Osteocyte (in vitro differentiated cells): ENCODE measurements at regions not wholly inside any gene's neighbourhood (a gene's known extent, or its start where the extent isn't known, plus 50 kb on each side); places are given as distances from the start of the nearest gene placed in this dataset.
"Not testable (repeated sequence)": the region's sequence is repeated elsewhere in the genome, so short reads cannot be mapped to it uniquely, and the experiment has no call there.

Experiments
- DNase-seq: peaks from one replicate; pipeline ENCODE4 v3.0.0; 2021; ENCODE audit warnings: mixed read lengths; ENCODE audit not compliant: unreplicated experiment; ENCODE audit errors: extremely low spot score
- H3K27ac Mint-ChIP-seq: one replicate; pipeline ENCODE4 v1.8.0; 2021; ENCODE audit warnings: mild to moderate bottlenecking, mixed read lengths; ENCODE audit not compliant: unreplicated experiment
- H3K27me3 Mint-ChIP-seq: one replicate; pipeline ENCODE4 v1.8.0; 2021; ENCODE audit warnings: mixed read lengths; ENCODE audit not compliant: unreplicated experiment
- H3K36me3 Mint-ChIP-seq: one replicate; pipeline ENCODE4 v1.8.0; 2021; ENCODE audit warnings: mixed read lengths; ENCODE audit not compliant: unreplicated experiment
- H3K4me1 Mint-ChIP-seq: one replicate; pipeline ENCODE4 v1.8.0; 2021; ENCODE audit warnings: mixed read lengths; ENCODE audit not compliant: unreplicated experiment
- H3K4me3 Mint-ChIP-seq: one replicate; pipeline ENCODE4 v1.8.0; 2021; ENCODE audit warnings: mild to moderate bottlenecking, moderate library complexity, mixed read lengths; ENCODE audit not compliant: unreplicated experiment
- H3K9me3 Mint-ChIP-seq: one replicate; pipeline ENCODE4 v1.8.0; 2021; ENCODE audit warnings: mixed read lengths; ENCODE audit not compliant: unreplicated experiment
- TF ChIP-seq, protein P1 (sequence below): fragments of 200-600 bp; sonication (generic); IDR thresholded peaks from 2 replicates; pipeline ENCODE4 v1.5.0; 2021; ENCODE audit warnings: antibody characterized with exemption, mild to moderate bottlenecking, moderate library complexity

DNA sequence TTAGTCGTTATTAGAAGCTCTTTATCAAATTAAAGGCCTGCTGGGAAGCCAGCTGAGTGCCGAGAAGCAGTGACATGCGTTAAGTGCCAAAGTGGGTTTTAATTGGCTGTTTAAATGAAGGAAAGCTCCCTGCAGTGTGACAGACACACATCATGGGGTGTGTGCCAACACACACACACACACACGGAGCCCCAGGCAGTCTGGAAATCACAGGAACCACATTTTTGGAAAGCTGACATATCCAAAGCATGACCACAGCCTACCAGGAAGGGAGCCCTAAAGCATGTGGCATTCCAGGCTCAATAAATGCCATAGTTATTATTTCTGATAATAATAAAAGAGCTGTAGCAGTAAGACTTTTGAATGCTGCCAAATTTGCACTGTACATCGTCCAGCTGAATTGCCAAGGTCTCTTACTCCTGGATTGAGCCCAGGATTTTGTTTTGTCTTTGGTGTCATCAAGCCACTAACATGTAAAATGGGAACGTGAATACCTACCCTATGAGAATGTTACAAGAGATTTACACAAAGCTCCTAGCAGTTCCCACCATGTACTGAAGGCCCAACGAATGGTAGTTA lies 135.1 kb downstream of the TMEM30B start:
- Mint-ChIP-seq H3K4me3 (no peak overlapping the region), H3K9me3 (no peaks in the 10 kb centered on the region), H3K36me3 (peaks cover 8% of the 10 kb centered on the region), H3K27me3 (no peaks in the 10 kb centered on the region), H3K4me1 (peaks cover 66% of the 10 kb centered on the region), H3K27ac (peak overlapping the region; percentile 98)
- TF ChIP-seq, protein P1, sequence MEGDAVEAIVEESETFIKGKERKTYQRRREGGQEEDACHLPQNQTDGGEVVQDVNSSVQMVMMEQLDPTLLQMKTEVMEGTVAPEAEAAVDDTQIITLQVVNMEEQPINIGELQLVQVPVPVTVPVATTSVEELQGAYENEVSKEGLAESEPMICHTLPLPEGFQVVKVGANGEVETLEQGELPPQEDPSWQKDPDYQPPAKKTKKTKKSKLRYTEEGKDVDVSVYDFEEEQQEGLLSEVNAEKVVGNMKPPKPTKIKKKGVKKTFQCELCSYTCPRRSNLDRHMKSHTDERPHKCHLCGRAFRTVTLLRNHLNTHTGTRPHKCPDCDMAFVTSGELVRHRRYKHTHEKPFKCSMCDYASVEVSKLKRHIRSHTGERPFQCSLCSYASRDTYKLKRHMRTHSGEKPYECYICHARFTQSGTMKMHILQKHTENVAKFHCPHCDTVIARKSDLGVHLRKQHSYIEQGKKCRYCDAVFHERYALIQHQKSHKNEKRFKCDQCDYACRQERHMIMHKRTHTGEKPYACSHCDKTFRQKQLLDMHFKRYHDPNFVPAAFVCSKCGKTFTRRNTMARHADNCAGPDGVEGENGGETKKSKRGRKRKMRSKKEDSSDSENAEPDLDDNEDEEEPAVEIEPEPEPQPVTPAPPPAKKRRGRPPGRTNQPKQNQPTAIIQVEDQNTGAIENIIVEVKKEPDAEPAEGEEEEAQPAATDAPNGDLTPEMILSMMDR, result no peak
- peak; percentile 87 for DNase-seq

DNA sequence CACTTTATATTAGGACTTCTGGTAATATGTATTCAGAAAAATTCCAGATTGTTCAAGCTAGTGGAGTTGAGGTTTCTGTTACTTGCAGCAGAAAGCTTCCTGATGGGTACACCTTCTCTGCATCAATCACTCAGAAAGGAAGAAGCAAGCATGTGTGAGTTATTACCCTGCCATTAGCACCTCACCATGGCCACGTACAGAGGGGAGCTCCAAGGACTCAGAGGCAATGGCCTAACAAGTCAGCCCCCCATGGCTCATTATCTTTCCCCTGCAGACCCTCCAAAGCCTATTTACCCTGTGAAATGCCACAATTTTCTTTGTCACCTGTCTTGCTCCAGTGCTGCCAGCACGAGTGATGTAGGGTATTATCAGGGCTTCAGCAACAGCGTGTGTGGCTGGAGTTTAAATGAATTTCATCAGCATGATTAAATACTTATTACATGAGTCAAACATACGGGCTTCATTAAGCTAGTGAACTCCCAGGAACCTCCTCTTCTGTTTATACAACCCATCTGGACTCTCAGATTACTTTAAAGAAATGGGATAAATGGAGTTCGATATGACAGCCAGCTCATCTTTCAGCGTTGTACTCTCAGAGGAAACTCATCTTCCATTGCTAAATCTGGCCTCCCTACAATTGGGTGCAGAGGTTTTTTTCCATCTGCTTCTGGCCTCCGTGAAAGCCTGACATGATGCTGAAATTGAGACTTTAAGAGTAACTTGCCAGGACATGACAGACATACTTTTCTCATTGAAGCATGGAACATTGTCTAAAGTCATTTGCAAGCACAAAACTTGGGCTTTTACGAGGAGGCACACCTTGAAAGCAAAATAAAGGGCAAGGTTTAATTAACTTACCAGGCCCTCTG lies 135.9 kb downstream of the TMEM30B start:
- peaks cover 8% of the 10 kb centered on the region for H3K36me3 Mint-ChIP-seq
- H3K4me3 Mint-ChIP-seq, result no peak overlapping the region
- TF ChIP-seq, protein P1, result peak; percentile 7
- H3K27me3 Mint-ChIP-seq, result no peaks in the 10 kb centered on the region
- peak overlapping the region; percentile 98 for H3K27ac Mint-ChIP-seq
- DNase-seq, result peak; percentile 48
- peaks cover 66% of the 10 kb centered on the region for H3K4me1 Mint-ChIP-seq
- no peaks in the 10 kb centered on the region for H3K9me3 Mint-ChIP-seq

DNA sequence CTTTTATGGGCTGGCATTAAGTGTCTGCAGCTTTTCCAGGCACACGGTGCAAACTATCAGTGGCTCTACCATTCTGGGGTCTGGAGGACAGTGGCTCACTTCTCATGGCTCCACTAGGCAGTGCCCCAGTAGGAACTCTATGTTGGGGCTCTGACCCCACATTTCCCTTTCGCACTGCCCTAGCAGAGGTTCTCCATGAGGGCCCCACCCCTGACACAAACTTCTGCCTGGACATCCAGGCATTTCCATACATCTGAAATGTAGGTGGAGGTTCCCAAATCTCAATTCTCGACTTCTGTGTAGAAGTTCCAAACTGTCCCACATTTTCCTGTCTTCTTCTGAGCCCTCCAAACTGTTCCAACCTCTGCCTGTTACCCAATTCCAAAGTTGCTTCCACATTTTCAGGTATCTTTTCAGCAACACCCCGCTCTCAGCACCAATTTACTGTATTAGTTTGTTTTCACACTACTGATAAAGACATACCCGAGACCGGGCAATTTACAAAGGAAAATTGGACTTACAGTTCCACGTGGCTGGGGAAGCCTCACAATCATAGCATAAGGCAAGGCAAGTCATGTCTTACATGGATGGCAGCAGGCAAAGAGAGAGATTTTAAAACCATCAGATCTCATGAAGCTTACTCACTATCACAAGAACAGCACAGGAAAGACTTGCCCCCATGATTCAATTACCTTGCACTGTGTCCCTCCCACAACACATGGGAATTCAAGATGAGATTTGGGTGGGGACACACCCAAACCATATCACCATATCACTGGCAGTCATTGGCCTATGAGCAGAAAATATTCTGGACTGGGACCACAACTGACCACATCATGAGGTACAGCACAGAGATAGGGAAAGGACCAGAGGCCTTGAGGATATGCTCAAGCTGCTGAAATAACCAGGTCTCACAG lies 136.8 kb downstream of the TMEM30B start:
- not testable (repeated sequence) for H3K4me3 Mint-ChIP-seq, H3K27me3 Mint-ChIP-seq, H3K9me3 Mint-ChIP-seq, H3K36me3 Mint-ChIP-seq
- H3K4me1 Mint-ChIP-seq, result peaks cover 63% of the 10 kb centered on the region
- DNase-seq, result peak; percentile 40
- H3K27ac Mint-ChIP-seq, result peak overlapping the region; percentile 98

DNA sequence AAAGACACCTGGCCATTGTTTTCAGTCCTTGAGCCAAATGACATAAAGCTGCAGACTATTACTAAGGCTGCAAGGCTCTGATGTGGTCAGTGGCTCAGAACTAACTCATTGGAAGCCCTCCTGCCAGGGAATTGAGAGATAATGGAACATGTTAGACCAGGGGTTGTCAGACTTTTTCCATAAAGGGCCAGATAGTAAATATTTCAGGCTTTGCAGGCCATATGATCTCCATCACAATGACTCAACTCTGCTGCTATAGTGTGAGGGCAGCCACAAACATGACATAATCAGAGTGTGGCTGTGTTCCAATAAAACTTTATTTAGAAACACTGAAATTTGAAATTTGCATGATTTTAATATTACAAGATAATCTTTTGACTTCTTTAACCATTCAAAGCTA lies 140.3 kb downstream of the TMEM30B start:
- DNase-seq, result no peak
- H3K4me1 Mint-ChIP-seq, result peaks cover 29% of the 10 kb centered on the region
- H3K4me3 Mint-ChIP-seq, result no peak overlapping the region
- no peaks in the 10 kb centered on the region for H3K9me3 Mint-ChIP-seq
- H3K27me3 Mint-ChIP-seq, result no peaks in the 10 kb centered on the region
- H3K27ac Mint-ChIP-seq, result peak overlapping the region; percentile 66
- TF ChIP-seq, protein P1, result no peak
- H3K36me3 Mint-ChIP-seq, result peaks cover 8% of the 10 kb centered on the region

DNA sequence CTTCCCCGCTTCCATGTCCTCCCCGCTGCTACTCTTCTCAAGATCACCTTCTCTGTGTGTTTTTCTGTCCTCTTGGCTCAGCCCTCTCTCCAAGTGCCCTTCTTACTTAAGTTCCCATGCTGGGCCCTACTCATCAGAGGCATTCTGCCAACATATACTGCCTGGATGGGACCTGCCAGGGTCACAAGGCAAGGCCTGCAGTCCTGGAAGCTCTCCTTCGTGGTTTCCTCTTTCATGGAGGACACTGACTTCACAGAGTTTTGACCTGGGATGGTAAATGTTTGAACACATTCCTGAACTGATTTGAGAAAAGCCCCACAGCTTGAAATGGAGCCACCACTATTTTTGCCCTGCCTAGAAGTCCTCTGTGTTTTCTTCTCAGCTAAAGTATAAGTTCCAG lies 140.9 kb downstream of the TMEM30B start:
- H3K36me3 Mint-ChIP-seq, result peaks cover 8% of the 10 kb centered on the region
- no peak for DNase-seq
- peaks cover 23% of the 10 kb centered on the region for H3K4me1 Mint-ChIP-seq
- H3K4me3 Mint-ChIP-seq, result no peak overlapping the region
- TF ChIP-seq, protein P1, result no peak
- no peaks in the 10 kb centered on the region for H3K27me3 Mint-ChIP-seq
- no peaks in the 10 kb centered on the region for H3K9me3 Mint-ChIP-seq
- peak overlapping the region; percentile 66 for H3K27ac Mint-ChIP-seq
